ENCODE measurements at regions not wholly inside any gene's neighbourhood (a gene's known extent, or its start where the extent isn't known, plus 50 kb on each side); places are given as distances from the start of the nearest gene placed in this dataset.

DNA sequence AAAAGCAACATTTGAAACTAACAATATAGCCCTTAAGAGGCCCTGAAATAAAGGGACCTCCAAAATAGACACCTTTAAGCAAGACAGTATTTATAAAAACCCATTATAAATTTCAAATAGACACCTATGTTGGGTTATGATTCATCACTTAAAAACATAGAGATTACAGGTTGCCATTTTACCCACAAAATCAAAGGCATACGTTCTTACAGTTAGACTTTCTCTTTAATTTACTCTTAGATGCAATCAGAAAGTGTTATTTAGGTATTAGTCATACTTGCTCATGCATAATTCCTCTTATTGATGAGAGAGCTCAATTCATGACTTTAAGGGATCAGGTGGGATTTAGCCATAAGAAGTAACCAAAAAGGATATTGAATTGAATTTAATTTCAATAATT is 51.5 kb upstream of the TMEM200A start:
- no peak for DNase-seq (ENCODE audit: low read depth)

DNA sequence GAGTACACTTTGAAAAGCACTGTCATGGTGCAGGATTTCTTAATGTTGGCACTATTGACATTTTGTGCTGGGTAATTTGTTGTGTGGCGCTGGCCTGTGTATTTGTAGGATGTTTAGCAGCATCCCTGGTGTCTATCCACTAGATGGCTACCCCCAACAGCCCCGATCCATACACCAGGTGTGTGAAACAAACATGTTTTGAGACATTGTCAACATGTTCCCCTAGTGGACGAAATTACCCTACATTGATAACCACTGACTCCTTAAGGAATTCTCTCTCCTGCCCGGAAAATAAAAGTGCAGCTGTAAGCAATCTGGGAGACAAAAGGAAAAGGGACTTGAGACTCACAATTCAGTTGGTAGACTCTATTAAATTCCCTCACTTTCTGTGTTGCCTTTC is 52.6 kb upstream of the TMEM200A start:
- DNase-seq (ENCODE audit: low read depth), result no peak

DNA sequence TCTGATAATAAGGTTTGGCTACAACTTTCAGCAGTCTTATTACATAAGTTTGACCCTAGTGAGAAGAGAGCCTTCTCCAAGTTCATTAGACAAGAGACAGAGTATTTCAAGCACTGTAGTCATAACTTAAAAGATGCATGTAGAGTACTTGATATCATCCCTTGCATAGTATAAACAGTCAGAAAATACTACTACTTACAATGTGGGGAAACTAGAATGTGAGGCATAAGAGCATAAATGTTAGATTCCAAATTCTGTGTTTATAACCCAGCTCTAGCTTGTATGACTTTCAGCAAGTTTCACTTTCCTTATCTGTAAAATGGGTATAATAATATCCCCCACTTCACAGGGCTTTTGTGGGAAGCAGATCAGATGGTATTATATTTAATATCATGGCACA is 56.8 kb upstream of the TMEM200A start:
- DNase-seq (ENCODE audit: low read depth), result no peak

DNA sequence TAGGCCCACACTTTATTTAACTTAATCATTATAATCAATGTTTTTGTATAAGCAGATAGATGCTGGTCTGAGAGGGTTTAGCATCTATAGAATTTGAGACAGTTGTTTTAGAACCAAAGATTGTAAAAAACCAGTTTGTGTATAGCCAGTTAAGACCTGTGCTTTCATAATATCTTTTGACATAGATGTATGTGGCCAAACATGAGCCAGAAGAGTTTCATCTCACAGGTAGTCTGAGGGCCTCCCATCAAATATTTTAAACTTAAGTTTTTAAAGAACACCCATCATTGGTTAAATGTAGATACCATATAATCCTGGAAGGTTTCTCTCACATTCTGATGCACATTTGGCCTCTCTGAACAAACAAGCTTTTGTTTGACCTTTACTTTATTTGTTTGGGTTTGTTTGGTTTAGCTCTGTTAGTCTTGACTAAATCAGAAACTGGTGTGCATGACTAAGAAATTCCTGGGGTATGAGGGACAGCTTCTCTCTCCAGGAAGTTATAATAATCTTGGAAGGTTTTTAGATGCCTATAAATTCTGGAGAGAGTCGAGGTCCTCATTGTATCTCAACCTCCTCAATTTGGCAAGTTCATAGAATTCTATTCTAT is 58.0 kb upstream of the TMEM200A start:
- no peak for DNase-seq (ENCODE audit: low read depth)

DNA sequence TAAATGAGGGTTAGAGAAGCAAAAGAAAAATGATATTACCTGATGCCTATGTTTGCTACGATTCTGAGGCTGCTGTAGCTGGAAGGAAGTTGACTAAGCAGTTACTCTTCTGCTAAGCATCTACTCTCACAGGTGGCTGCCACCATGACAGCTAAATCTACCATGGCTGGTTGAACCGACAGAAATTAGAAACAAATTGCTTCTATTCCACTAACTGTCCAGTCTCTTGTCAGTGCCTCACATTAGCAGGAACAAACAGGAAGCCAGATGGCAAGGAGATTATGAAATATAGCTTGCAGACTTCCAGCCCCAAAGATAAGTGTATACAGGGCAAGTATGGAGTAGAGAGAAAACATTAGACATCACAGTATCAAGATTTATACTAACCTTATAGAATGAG is 59.4 kb upstream of the TMEM200A start:
- no peak for DNase-seq (ENCODE audit: low read depth)

DNA sequence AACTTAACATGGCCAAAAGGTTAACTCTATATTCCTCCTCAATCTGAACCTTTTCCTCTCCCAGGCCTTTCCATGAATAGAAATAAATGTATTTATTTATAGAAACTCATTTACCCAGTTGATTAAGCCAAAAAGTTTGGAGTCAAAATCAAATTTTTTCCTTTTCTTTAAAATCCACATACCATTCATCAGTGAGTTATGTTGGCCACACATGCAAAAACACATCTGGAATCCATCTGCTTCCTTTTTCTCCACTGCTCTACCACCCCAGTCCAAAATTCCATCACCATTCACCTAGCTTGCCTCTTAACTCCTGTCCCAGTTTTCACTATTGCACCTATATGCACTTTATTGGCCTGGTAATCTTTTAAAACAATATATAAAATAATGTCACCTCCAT is 62.4 kb upstream of the TMEM200A start:
- no peak for DNase-seq (ENCODE audit: low read depth)

DNA sequence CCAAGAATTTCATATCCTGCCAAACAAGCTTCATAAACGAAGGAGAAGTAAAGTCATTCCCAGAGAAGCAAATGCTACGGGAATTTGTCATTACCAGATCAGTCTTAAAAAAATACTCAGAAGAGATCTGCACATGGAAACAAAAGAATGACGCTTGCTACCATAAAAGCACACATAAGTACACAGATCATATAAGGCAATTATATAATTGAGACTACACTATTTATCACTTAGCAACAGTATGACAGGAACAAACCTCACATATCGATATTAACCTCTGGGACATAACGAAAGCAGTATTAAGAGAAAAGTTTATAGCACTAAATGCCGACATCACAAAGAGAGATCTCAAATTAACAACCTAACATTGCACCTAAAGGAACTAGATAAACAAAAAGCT is 67.6 kb upstream of the TMEM200A start:
- DNase-seq (ENCODE audit: low read depth), result no peak

DNA sequence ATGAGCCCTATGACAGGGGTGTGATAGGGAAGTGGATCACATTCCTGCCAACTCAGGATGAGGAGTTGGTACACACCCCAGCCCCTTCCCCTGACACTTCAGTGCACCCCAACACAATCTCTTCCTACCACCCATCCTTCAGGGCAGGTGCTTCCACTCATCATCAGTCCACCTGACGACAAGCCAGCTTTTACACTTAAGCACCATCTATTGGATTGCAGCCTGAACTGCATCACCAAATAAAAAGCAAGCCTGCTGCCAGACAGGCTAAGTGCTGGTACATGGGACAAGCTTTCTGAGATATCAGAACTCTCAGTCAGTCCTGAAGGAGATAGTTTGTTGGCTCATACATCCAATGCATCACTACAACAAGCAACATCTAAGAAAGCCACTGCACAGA is 69.0 kb upstream of the TMEM200A start:
- DNase-seq (ENCODE audit: low read depth), result no peak

DNA sequence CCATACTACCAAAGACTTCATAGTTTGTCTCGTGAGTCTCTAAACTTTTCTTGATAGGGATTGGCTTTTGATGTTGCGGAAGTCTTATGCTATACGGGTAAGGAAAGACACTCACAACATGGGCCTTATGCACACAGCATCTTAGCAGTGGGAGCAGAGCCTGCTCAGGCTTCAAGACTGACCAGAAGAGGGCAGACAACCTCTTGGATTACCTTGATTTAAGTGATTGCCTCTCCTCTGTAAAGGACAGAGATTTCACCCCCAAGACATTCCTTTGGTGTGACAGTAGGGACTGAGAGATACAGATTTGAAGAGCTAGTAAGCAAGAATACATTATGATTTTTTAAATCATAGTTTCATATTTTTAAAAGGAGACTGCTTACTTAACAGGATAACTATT is 71.0 kb upstream of the SAMD3 start:
- peak; percentile 41 for DNase-seq (ENCODE audit: low read depth)

DNA sequence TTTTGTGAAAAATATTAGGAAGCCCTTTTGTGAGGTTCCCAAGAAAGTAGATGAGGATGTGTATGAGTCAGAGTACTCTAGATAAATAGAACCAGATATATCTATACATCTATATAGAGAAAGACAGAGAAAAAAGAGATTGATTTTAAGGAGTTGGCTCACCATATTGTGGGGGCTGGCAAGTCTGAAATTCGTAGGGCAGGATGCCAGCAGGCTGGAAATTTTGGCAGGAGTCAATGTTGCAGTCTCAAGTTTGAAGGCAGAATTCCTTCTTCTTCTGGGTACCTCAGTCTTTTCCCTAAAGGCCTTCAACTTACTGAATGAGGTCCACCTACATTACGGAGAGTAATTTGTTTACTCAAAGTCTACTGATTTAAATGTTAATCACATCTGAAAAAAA is 65.3 kb upstream of the SAMD3 start:
- no peak for DNase-seq (ENCODE audit: low read depth)

DNA sequence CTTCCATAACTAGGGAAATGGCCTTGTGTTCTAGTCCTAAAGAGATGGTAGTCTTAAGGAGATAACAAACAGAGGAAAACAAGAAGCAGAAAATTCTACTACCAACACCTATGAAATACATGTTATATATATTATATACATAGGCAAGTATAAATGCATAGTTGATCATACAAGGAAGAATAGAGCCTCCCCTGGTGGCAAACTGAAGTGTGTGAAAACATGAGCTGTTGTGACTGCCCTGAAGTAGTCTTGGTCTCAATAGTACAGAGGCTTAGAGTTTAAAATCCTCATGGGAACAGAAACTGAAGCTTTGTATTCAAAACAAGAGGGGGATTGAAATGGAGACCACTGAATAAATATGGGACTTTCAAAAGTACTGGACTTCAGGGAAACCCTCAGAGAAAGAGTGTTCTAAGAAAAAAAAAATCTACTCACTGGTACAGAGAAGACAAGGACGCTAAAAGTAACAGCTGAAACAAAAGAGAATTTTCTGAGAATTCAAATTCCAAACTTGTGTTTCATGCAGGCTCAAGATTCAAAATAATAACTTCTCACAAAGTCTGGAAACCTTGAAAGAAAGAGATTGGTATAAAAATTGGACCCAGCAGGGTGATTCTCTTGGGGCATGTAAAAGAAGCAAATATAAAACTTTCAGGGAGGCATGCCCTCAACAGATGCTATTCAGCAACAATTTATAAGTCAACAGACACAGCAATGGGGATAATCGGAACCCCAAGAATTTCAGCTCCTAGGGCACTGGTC is 59.7 kb upstream of the SAMD3 start:
- DNase-seq (ENCODE audit: low read depth), result peak; percentile 18

DNA sequence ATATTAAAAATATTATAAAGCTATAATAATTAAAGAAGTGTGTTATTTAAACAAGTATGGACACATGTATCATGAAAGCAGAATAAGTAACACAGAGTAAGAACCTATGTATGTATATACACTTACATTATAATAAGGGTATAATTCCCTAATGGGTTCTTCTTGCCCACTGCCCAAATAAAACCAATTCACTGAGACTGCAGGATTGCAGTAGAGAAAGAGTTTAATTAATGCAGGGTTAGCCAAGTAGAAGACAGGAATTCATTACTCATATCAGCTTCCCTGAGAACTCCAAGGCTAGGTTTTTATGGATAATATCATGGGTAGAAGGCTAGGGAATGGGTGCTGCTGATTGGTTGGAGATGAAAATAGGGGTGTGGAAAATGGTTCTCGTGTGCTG is 53.8 kb upstream of the SAMD3 start:
- no peak for DNase-seq (ENCODE audit: low read depth)

DNA sequence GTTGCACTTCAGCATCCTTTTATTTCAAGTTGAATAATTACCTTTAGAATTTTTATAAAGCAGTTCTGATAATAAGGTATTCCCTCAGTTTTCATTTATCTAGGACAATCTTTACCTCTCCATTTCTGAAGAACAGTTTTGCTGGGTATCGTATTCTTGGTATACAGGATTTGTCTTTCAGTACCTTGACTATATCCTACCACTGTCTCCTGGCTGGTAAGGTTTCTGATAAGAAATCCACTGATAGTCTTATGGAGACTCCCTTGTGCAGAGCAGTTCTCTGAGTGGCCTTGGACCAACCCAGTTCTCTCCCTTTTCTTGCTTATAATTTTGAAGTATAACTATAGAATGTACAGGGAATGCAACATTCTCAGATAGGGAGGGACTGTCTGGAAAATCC is 51.3 kb upstream of the SAMD3 start:
- DNase-seq (ENCODE audit: low read depth), result no peak
